ENCODE measurements at regions not wholly inside any gene's neighbourhood (a gene's known extent, or its start where the extent isn't known, plus 50 kb on each side); places are given as distances from the start of the nearest gene placed in this dataset.

DNA sequence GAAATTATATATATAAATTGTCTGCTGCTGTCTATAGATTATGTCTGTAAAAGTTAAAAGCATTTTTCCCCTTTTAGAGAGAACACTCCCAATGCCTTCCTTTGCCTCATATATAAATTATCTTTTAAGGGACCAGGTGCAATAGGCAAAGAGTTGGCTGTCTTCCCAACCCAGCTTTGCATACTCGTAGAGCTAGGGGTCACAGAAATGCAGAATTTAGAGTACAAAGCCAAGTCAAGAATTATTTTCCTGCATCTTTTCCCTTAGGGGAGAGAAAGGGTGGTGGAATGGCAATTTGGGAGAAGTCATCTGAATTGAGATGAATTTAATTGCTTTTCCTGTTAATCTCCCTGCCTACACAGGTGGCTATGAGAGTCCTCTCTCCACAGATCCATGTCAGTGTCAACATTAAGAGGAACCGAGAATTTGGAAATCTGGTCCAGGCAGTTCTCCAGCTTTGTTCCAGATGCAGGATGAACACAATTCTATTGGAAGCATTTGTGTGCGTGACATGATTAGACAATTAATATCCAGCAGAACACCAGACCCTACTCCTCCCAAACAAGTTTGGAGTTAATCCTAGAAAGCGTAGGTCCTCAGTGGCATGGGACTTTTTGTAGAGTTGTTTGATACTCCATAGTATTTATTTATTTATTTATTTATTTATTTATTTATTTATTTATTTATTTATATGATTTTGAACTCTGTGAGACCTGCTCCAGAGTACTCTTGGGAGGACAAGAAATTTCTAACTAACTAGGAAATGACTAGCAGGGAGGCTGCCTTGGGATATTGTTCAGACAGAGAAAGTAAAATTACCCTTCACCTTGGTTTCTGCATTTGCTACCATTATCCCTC, 80.3 kb upstream of the SKAP2 start:
- TF ChIP-seq POLR2AphosphoS5 (IDR thresholded peaks at IDR 0.05) (no peak), EZH2 (IDR thresholded peaks at IDR 0.05; ENCODE audit: borderline replicate concordance, insufficient read depth, low read length, poor library complexity, severe bottlenecking) (no peak), EP300 (conservative IDR thresholded peaks at IDR 0.05; ENCODE audit: poor library complexity, severe bottlenecking) (no peak), TAF1 (IDR thresholded peaks at IDR 0.05; ENCODE audit: low read depth) (no peak), RAD21 (conservative IDR thresholded peaks at IDR 0.05) (no peak), MXI1 (conservative IDR thresholded peaks at IDR 0.05; ENCODE audit: poor library complexity, severe bottlenecking) (no peak), SMC3 (conservative IDR thresholded peaks at IDR 0.05; ENCODE audit: poor library complexity) (no peak)
- TF ChIP-seq, protein P1, sequence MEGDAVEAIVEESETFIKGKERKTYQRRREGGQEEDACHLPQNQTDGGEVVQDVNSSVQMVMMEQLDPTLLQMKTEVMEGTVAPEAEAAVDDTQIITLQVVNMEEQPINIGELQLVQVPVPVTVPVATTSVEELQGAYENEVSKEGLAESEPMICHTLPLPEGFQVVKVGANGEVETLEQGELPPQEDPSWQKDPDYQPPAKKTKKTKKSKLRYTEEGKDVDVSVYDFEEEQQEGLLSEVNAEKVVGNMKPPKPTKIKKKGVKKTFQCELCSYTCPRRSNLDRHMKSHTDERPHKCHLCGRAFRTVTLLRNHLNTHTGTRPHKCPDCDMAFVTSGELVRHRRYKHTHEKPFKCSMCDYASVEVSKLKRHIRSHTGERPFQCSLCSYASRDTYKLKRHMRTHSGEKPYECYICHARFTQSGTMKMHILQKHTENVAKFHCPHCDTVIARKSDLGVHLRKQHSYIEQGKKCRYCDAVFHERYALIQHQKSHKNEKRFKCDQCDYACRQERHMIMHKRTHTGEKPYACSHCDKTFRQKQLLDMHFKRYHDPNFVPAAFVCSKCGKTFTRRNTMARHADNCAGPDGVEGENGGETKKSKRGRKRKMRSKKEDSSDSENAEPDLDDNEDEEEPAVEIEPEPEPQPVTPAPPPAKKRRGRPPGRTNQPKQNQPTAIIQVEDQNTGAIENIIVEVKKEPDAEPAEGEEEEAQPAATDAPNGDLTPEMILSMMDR (IDR thresholded peaks at IDR 0.05; ENCODE audit: poor library complexity, severe bottlenecking) = no peak
- TF ChIP-seq, protein P2, sequence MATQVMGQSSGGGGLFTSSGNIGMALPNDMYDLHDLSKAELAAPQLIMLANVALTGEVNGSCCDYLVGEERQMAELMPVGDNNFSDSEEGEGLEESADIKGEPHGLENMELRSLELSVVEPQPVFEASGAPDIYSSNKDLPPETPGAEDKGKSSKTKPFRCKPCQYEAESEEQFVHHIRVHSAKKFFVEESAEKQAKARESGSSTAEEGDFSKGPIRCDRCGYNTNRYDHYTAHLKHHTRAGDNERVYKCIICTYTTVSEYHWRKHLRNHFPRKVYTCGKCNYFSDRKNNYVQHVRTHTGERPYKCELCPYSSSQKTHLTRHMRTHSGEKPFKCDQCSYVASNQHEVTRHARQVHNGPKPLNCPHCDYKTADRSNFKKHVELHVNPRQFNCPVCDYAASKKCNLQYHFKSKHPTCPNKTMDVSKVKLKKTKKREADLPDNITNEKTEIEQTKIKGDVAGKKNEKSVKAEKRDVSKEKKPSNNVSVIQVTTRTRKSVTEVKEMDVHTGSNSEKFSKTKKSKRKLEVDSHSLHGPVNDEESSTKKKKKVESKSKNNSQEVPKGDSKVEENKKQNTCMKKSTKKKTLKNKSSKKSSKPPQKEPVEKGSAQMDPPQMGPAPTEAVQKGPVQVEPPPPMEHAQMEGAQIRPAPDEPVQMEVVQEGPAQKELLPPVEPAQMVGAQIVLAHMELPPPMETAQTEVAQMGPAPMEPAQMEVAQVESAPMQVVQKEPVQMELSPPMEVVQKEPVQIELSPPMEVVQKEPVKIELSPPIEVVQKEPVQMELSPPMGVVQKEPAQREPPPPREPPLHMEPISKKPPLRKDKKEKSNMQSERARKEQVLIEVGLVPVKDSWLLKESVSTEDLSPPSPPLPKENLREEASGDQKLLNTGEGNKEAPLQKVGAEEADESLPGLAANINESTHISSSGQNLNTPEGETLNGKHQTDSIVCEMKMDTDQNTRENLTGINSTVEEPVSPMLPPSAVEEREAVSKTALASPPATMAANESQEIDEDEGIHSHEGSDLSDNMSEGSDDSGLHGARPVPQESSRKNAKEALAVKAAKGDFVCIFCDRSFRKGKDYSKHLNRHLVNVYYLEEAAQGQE (IDR thresholded peaks at IDR 0.05; ENCODE audit: borderline replicate concordance) = no peak
